ENCODE measurements at regions not wholly inside any gene's neighbourhood (a gene's known extent, or its start where the extent isn't known, plus 50 kb on each side); places are given as distances from the start of the nearest gene placed in this dataset.

DNA sequence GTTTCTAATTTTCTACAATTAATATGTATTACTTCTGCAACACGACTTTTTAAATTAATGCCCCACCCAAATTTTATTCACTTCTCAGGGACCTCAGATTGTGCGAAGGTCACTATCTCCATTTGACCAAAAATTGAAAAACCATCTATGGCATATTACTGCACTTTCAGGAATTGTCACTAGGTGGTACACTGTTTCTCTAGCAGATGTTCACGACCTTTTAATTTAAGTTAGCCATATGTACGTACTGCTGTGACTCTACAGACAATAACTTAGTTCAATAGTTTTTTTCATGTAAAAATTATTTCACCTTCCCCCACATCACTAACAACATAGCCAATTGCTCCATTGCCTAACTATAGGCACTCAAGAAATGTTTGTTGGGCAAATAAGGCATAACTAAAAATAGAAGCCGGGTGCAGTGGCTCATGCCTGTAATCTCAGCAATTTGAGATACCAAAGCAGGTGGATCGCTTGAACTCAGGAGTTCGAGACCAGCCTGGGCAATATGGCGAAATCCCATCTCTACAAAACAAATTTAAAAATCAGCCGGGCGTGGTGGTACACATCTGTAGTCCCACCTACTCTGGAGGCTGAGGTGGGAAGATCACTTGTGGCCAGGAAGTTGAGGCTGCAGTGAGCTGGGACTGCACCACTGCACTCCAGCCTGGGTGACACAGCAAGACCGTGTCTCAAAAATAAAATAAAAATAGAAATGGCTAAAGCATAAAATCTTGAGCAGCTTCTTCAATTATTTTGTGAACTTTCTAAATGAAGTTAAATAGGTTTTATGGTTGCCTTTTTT lies 75.7 kb upstream of the PKN2 start:
- peaks cover 4% of the 10 kb centered on the region for H3K27me3 Mint-ChIP-seq (ENCODE audit: low read depth)
- no peak overlapping the region for H3K4me3 Mint-ChIP-seq (ENCODE audit: unreplicated experiment)
- no peak for DNase-seq (ENCODE audit: low spot score)
- peaks cover 4% of the 10 kb centered on the region for H3K4me1 Mint-ChIP-seq (ENCODE audit: low read depth)
- no peaks in the 10 kb centered on the region for H3K36me3 Mint-ChIP-seq (ENCODE audit: low read depth)
- H3K9me3 Mint-ChIP-seq (ENCODE audit: low read depth) = no peaks in the 10 kb centered on the region
- TF ChIP-seq CTCF (IDR thresholded peaks at IDR 0.05) = peak; percentile 84
- no peak overlapping the region for H3K27ac Mint-ChIP-seq (ENCODE audit: unreplicated experiment)

GRCh38 chr1:88609051-88609450 lies 75.0 kb upstream of the PKN2 start:
- DNase-seq (ENCODE audit: low spot score) = no peak
- Mint-ChIP-seq H3K4me1 (ENCODE audit: low read depth) (peaks cover 4% of the 10 kb centered on the region), H3K27me3 (ENCODE audit: low read depth) (peaks cover 4% of the 10 kb centered on the region), H3K36me3 (ENCODE audit: low read depth) (no peaks in the 10 kb centered on the region), H3K4me3 (ENCODE audit: unreplicated experiment) (no peak overlapping the region), H3K27ac (ENCODE audit: unreplicated experiment) (no peak overlapping the region), H3K9me3 (ENCODE audit: low read depth) (no peaks in the 10 kb centered on the region)
- TF ChIP-seq CTCF (IDR thresholded peaks at IDR 0.05) = no peak

- no peak overlapping the region for H3K27ac Mint-ChIP-seq (ENCODE audit: unreplicated experiment)
- H3K4me3 Mint-ChIP-seq (ENCODE audit: unreplicated experiment) = no peak overlapping the region
- no peaks in the 10 kb centered on the region for H3K36me3 Mint-ChIP-seq (ENCODE audit: low read depth)
- no peak for TF ChIP-seq CTCF (IDR thresholded peaks at IDR 0.05)
- DNase-seq (ENCODE audit: low spot score) = no peak
- peaks cover 4% of the 10 kb centered on the region for H3K4me1 Mint-ChIP-seq (ENCODE audit: low read depth)
- H3K27me3 Mint-ChIP-seq (ENCODE audit: low read depth) = peaks cover 12% of the 10 kb centered on the region
- no peaks in the 10 kb centered on the region for H3K9me3 Mint-ChIP-seq (ENCODE audit: low read depth)
Observed at GRCh38 chr1:88610687-88611086, 73.4 kb upstream of the PKN2 start.

- DNase-seq (ENCODE audit: low spot score) = no peak
- Mint-ChIP-seq H3K4me3 (ENCODE audit: unreplicated experiment) (no peak overlapping the region), H3K9me3 (ENCODE audit: low read depth) (no peaks in the 10 kb centered on the region), H3K27ac (ENCODE audit: unreplicated experiment) (no peak overlapping the region), H3K27me3 (ENCODE audit: low read depth) (peaks cover 14% of the 10 kb centered on the region), H3K36me3 (ENCODE audit: low read depth) (no peaks in the 10 kb centered on the region), H3K4me1 (ENCODE audit: low read depth) (peaks cover 4% of the 10 kb centered on the region)
- no peak for TF ChIP-seq CTCF (IDR thresholded peaks at IDR 0.05)
Observed at GRCh38 chr1:88612292-88612691, 71.8 kb upstream of the PKN2 start.

GRCh38 chr1:88612773-88613172 lies 71.3 kb upstream of the PKN2 start:
- no peak overlapping the region for H3K4me3 Mint-ChIP-seq (ENCODE audit: unreplicated experiment)
- DNase-seq (ENCODE audit: low spot score) = no peak
- H3K4me1 Mint-ChIP-seq (ENCODE audit: low read depth) = peaks cover 4% of the 10 kb centered on the region
- peaks cover 2% of the 10 kb centered on the region for H3K9me3 Mint-ChIP-seq (ENCODE audit: low read depth)
- H3K36me3 Mint-ChIP-seq (ENCODE audit: low read depth) = no peaks in the 10 kb centered on the region
- peaks cover 14% of the 10 kb centered on the region for H3K27me3 Mint-ChIP-seq (ENCODE audit: low read depth)
- H3K27ac Mint-ChIP-seq (ENCODE audit: unreplicated experiment) = no peak overlapping the region
- no peak for TF ChIP-seq CTCF (IDR thresholded peaks at IDR 0.05)
